BLaER1 (cell line): ENCODE measurements at regions not wholly inside any gene's neighbourhood (a gene's known extent, or its start where the extent isn't known, plus 50 kb on each side); places are given as distances from the start of the nearest gene placed in this dataset.

ENCODE experiments used
- H3K27ac ChIP-seq: shearing (Covaris generic); formaldehyde crosslinking; 2 replicates; pipeline ENCODE4 v1.8.1; 2022
- H3K27me3 ChIP-seq: shearing (Covaris generic); formaldehyde crosslinking; 2 replicates; pipeline ENCODE4 v1.8.1; 2022
- H3K36me3 ChIP-seq: shearing (Covaris generic); formaldehyde crosslinking; 2 replicates; pipeline ENCODE4 v1.8.1; 2022
- H3K4me1 ChIP-seq: shearing (Covaris generic); formaldehyde crosslinking; 2 replicates; pipeline ENCODE4 v1.8.1; 2022
- H3K4me2 ChIP-seq: shearing (Covaris generic); formaldehyde crosslinking; 2 replicates; pipeline ENCODE4 v1.8.1; 2022
- H3K4me3 ChIP-seq: shearing (Covaris generic); formaldehyde crosslinking; 2 replicates; pipeline ENCODE4 v1.8.1; 2022
- H3K9ac ChIP-seq: shearing (Covaris generic); formaldehyde crosslinking; 2 replicates; pipeline ENCODE4 v1.8.1; 2022
- H3K9me3 ChIP-seq: shearing (Covaris generic); formaldehyde crosslinking; 2 replicates; pipeline ENCODE4 v1.8.1; 2022
- H4K20me1 ChIP-seq: shearing (Covaris generic); formaldehyde crosslinking; 2 replicates; pipeline ENCODE4 v1.8.1; 2022
- Cebpa-rat ChIP-seq: shearing (Covaris generic); IDR thresholded peaks from 2 replicates; pipeline ENCODE4 v1.8.1; 2022

- H3K4me2 ChIP-seq: no peak overlapping the region
These were observed 50.8 kb upstream of the CPOX start for GRCh38 chr3:98644168-98644567.

DNA sequence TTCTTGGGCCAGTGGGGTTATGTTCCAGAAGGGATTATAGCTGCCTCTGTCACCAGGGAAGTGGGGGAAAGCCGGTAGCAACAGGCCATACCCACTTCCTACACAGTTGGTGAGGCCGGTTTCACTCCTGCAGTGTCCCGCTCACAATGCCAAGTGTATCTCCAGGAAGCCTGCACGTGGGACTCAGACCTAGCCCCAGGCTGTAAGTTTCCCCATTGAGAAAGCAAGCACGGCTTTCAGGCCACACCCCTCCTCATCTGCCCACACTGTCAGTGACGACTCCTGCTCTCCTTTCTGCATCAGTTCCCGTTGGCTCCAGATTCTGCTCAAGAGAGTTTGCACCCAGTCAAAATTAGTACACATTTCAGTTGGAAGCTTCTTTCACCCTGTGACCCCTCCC, 51.6 kb upstream of the CPOX start:
- no peak overlapping the region for H3K4me2 ChIP-seq
- no peak for TF ChIP-seq Cebpa-rat
- no peaks in the 10 kb centered on the region for H3K36me3 ChIP-seq

More at GRCh38 chr3:98644168-98644567, 50.8 kb upstream of the CPOX start:
- no peak for TF ChIP-seq Cebpa-rat
- no peaks in the 10 kb centered on the region for H4K20me1 ChIP-seq
- no peaks in the 10 kb centered on the region for H3K36me3 ChIP-seq
- no peaks in the 10 kb centered on the region for H3K27me3 ChIP-seq
- H3K9ac ChIP-seq: no peak overlapping the region
- no peak overlapping the region for H3K27ac ChIP-seq
- no peak overlapping the region for H3K4me3 ChIP-seq
- no peaks in the 10 kb centered on the region for H3K4me1 ChIP-seq
- H3K9me3 ChIP-seq: no peaks in the 10 kb centered on the region

DNA sequence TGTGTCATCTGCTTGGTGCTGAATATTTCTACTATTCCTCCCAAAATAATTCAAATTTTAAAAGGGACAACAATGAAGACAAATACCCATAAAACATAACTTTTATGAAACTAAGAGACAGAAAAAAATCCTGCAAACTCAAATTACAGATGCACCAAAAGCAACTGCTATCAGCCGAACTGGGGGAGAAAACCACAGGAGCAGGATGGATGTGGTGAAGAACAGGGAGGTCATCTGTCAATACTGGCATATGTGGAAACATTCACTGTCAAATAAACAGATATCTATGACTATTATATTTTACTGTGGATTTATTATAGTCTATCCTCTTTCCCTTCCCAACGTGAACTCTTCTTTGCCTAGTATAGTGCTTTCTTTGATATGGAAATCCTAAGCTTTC, 53.3 kb upstream of the CPOX start:
- Histone ChIP-seq H4K20me1 (no peaks in the 10 kb centered on the region), H3K4me3 (no peak overlapping the region), H3K27ac (no peak overlapping the region), H3K27me3 (no peaks in the 10 kb centered on the region), H3K36me3 (no peaks in the 10 kb centered on the region), H3K9ac (no peak overlapping the region), H3K4me2 (no peak overlapping the region), H3K9me3 (no peaks in the 10 kb centered on the region), H3K4me1 (peaks cover 7% of the 10 kb centered on the region; the same call in 1 of the 2 replicates)
- TF ChIP-seq Cebpa-rat: no peak

More for the DNA sequence above, 51.6 kb upstream of the CPOX start:
- Histone ChIP-seq H3K4me3 (no peak overlapping the region), H3K9me3 (no peaks in the 10 kb centered on the region), H3K27me3 (no peaks in the 10 kb centered on the region), H4K20me1 (no peaks in the 10 kb centered on the region), H3K4me1 (no peaks in the 10 kb centered on the region), H3K9ac (no peak overlapping the region), H3K27ac (no peak overlapping the region)

DNA sequence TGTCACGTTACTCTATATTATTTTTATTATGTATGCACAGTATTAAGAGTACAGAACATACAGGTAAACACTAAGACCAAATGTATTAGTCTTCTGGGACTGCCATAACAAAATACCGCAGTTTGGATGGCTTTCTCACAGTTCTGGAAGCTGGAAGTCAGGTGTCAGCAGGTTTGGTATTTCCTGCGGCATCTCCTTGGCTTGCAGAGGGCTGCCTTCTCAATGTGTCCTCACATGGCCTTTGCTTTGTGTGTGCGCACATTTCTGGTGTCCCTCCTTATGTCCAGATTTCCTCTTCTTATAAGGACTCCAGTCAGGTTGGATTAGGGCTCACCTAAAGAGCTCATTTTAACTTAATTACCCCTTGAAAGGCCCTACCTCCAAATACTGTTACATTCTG, 53.8 kb upstream of the CPOX start:
- H3K4me3 ChIP-seq: no peak overlapping the region
- no peak for TF ChIP-seq Cebpa-rat
- no peaks in the 10 kb centered on the region for H3K9me3 ChIP-seq
- H4K20me1 ChIP-seq: no peaks in the 10 kb centered on the region
- H3K4me1 ChIP-seq: peaks cover 7% of the 10 kb centered on the region; the same call in 1 of the 2 replicates
- no peaks in the 10 kb centered on the region for H3K36me3 ChIP-seq
- H3K4me2 ChIP-seq: no peak overlapping the region
- H3K27me3 ChIP-seq: no peaks in the 10 kb centered on the region
- H3K9ac ChIP-seq: no peak overlapping the region
- no peak overlapping the region for H3K27ac ChIP-seq

DNA sequence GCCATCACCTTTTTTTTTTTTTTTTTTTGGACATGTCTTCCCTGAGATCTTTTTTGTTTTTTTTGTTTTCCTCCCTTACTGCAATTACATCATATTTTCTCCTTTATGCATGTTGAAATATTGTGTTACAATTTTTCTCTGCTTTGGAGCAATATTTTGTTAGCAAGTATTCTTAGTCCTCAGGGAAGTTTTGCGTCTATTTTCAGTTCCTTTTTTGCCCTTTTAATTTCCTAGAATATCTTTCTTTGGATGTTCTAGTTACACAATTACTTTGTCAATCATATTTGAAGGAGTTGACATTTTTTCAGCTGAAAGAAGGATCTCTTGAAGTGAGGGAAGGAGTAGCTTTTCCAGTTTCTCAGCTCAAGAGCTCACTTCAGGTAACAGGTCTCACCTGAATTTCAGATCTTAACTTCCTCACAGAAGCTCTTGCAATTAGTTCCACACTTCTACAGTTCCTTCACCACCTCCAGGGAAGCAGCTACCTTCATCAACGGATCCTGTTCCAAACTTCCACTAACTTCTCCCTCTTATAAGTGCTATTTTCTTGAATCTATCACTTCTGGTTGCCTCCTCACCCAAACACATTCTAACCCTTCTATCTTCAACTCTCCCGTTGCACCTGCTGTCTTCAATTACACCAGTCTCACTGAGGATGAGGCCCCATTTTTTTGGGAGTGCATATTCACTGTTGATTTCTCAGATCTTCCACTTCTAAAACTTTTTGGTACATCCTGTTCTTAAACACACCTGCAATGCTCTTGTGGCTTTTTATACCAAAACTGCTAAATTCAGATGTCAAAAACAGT, 57.8 kb upstream of the CPOX start:
- H3K27ac ChIP-seq: no peak overlapping the region
- peaks cover 7% of the 10 kb centered on the region; the same call in 1 of the 2 replicates for H3K4me1 ChIP-seq
- no peaks in the 10 kb centered on the region for H4K20me1 ChIP-seq
- H3K27me3 ChIP-seq: no peaks in the 10 kb centered on the region
- no peaks in the 10 kb centered on the region for H3K9me3 ChIP-seq
- H3K4me2 ChIP-seq: no peak overlapping the region
- no peak overlapping the region for H3K9ac ChIP-seq
- TF ChIP-seq Cebpa-rat: no peak
- H3K4me3 ChIP-seq: no peak overlapping the region
- H3K36me3 ChIP-seq: no peaks in the 10 kb centered on the region

- Histone ChIP-seq H3K27me3 (no peaks in the 10 kb centered on the region), H3K36me3 (no peaks in the 10 kb centered on the region), H3K9ac (no peak overlapping the region), H3K4me3 (no peak overlapping the region), H4K20me1 (no peaks in the 10 kb centered on the region), H3K4me2 (no peak overlapping the region), H3K4me1 (peaks cover 7% of the 10 kb centered on the region; the same call in 1 of the 2 replicates), H3K9me3 (no peaks in the 10 kb centered on the region), H3K27ac (no peak overlapping the region)
- no peak for TF ChIP-seq Cebpa-rat
These were observed 58.3 kb upstream of the CPOX start for GRCh38 chr3:98651780-98652077.

GRCh38 chr3:98655666-98656065, 62.3 kb upstream of the CPOX start:
- no peak for TF ChIP-seq Cebpa-rat
- H3K4me1 ChIP-seq: peaks cover 7% of the 10 kb centered on the region; the same call in 1 of the 2 replicates
- H3K9ac ChIP-seq: no peak overlapping the region
- no peaks in the 10 kb centered on the region for H3K27me3 ChIP-seq
- no peaks in the 10 kb centered on the region for H3K36me3 ChIP-seq
- no peak overlapping the region for H3K27ac ChIP-seq
- H3K4me3 ChIP-seq: no peak overlapping the region
- H4K20me1 ChIP-seq: no peaks in the 10 kb centered on the region
- H3K9me3 ChIP-seq: no peaks in the 10 kb centered on the region
- no peak overlapping the region for H3K4me2 ChIP-seq

- no peak overlapping the region for H3K4me3 ChIP-seq
These were observed 64.0 kb upstream of the CPOX start for GRCh38 chr3:98657457-98657856.

DNA sequence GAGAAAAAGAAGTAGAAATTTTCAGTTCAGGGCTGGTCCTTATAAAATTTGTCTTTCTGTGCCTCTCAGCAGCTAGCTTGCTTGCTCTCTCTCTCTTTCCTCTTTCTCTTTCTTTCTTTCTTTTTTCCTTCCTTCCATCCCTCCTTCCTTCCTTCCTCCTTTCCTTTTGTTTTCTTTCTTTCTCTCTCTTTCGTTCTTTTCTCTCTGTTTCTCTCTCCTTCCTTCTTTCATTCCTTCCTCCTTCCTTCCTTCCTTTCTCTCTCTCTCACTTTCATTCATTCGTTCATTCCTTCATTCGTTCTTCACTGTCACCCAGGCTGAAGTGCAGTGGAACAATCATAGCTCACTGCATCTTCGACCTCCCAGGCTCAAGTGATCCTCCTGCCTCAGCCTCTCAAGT, 69.3 kb upstream of the CPOX start:
- Histone ChIP-seq H3K36me3 (no peaks in the 10 kb centered on the region), H3K9ac (no peak overlapping the region), H3K4me2 (no peak overlapping the region), H3K27me3 (no peaks in the 10 kb centered on the region), H3K27ac (no peak overlapping the region), H3K9me3 (no peaks in the 10 kb centered on the region), H3K4me1 (no peaks in the 10 kb centered on the region), H3K4me3 (no peak overlapping the region), H4K20me1 (no peaks in the 10 kb centered on the region)
- TF ChIP-seq Cebpa-rat: no peak

More at GRCh38 chr3:98657457-98657856, 64.0 kb upstream of the CPOX start:
- H3K4me1 ChIP-seq: no peaks in the 10 kb centered on the region
- H4K20me1 ChIP-seq: no peaks in the 10 kb centered on the region
- H3K36me3 ChIP-seq: no peaks in the 10 kb centered on the region
- no peak overlapping the region for H3K9ac ChIP-seq
- H3K27ac ChIP-seq: no peak overlapping the region
- H3K9me3 ChIP-seq: no peaks in the 10 kb centered on the region
- TF ChIP-seq Cebpa-rat: no peak
- H3K4me2 ChIP-seq: no peak overlapping the region
- no peaks in the 10 kb centered on the region for H3K27me3 ChIP-seq

DNA sequence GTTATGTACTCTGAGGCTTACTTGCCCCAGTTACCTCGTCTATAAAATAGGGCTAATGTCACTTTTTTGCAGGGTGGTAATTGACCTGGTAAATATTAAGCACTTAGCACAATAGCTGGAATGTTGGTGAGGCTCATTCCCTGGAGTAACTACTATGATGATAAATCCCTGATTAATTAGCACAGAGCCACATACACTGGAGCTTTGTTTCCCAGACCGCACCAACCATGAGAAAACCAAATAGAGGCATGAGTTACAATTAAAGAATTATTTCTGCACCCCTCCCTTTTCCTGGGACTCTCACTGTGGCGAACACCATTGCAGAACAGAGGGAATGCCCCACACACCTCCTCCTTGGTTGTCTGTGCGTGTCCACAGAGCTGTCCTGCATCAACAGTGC, 76.6 kb upstream of the CPOX start:
- Histone ChIP-seq H3K27me3 (no peaks in the 10 kb centered on the region), H3K9ac (no peak overlapping the region), H4K20me1 (no peaks in the 10 kb centered on the region), H3K27ac (no peak overlapping the region), H3K36me3 (no peaks in the 10 kb centered on the region), H3K9me3 (no peaks in the 10 kb centered on the region), H3K4me1 (no peaks in the 10 kb centered on the region), H3K4me2 (no peak overlapping the region), H3K4me3 (no peak overlapping the region)
- TF ChIP-seq Cebpa-rat: no peak
